ENCODE measurements at regions not wholly inside any gene's neighbourhood (a gene's known extent, or its start where the extent isn't known, plus 50 kb on each side); places are given as distances from the start of the nearest gene placed in this dataset.
"Not testable (repeated sequence)": the region's sequence is repeated elsewhere in the genome, so short reads cannot be mapped to it uniquely, and the experiment has no call there.

GRCh38 chr4:28788929-28789490 is 1928.4 kb downstream of the STIM2 start:
- DNase-seq (ENCODE audit: low spot score), result no peak

DNA sequence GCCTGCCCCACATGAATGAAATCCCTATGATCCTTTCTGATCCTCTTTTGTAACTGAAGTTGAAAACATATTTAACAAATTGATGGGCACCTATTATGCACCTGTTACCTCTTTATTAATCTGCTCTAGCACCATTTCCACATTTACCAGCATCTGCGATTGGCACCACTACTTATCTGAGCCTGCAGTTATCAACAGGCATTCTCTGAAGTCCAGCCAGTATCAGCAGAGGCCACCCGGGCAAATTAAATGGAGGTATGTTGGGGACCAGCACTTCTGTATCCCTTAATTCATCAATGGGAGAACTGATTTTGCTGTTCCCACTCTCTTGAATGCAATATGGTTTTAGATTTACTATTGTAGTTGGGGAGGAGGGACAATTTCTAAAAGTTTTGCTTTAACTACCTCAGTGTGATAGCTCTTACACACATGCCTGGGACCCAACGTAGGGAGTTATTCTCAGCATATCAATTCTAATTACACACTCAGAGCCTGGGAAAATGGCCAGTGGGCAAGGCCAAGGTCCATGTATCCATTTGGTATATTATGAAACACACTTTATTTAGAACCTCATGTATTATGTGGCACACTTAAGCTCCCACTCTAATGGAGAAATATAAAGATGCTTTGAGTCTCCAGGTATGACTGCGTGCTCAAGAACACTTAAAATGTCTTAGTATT is 1927.1 kb upstream of the PCDH7 start:
- no peak for DNase-seq (ENCODE audit: low spot score)

GRCh38 chr4:28799696-28800095 is 1920.5 kb upstream of the PCDH7 start:
- DNase-seq (ENCODE audit: low spot score), result no peak

- DNase-seq (ENCODE audit: low spot score), result no peak
These were observed 1909.1 kb upstream of the PCDH7 start for GRCh38 chr4:28811025-28811424.

- no peak for DNase-seq (ENCODE audit: low spot score)
These were observed 1898.0 kb upstream of the PCDH7 start for GRCh38 chr4:28822163-28822562.

DNA sequence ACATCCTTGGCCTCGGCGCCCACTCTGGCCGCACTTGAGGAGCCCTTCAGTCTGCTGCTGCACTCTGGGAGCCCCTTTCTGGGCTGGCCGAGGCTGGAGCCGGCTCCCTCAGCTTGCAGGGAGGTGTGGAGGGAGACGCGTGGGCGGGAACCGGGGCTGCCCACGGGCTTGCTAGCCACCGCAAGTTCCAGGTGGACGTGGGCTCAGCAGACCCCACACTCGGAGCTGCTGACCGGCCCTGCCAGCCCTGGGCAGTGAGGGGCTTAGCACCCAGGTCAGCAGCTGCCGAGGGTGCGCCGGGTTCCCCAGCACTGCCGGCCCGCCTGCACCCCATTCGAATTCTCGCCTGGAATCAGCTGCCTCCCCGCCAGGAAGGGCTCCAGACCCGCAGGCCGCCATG is 1892.3 kb upstream of the PCDH7 start:
- no peak for DNase-seq (ENCODE audit: low spot score)

DNA sequence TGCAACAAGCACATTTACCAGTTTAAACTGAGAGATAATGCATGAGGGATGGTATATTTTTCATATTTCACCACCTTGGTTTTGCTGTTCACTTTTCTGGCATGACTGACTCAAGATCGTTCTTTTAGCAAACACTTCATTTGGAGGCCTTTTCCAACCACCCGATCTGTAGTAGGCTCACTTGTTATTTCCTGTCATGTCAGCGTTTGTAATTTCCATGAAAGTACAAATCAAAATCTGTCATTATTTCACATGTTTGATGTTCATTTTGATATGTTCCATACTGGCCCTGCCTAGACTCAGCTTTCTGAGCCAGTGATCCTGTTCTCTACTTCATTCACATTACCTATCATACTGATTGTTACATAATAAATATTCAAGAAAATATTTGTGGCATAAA is 1888.3 kb upstream of the PCDH7 start:
- no peak for DNase-seq (ENCODE audit: low spot score)

DNA sequence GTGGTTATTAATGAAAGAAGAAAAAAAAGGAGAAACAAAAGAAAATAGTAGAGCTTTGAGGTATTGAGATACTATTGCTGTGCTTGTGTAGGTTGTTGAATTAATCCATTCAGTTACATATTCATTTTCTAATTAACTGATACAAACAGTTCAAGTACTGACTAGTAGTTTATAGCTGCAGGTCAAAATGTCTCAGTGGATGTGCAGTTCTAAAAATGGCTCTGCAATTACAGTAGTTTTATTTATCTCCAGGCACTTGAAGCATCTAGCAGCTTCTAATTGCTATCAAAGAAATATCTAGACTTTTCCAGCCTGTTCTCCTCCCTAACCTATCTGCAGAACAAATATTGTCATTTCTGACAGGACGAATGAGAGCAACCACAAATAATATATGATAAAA is 1887.7 kb upstream of the PCDH7 start:
- DNase-seq (ENCODE audit: low spot score), result no peak

- no peak for DNase-seq (ENCODE audit: low spot score)
These were observed 1886.0 kb upstream of the PCDH7 start for GRCh38 chr4:28834120-28834519.

DNA sequence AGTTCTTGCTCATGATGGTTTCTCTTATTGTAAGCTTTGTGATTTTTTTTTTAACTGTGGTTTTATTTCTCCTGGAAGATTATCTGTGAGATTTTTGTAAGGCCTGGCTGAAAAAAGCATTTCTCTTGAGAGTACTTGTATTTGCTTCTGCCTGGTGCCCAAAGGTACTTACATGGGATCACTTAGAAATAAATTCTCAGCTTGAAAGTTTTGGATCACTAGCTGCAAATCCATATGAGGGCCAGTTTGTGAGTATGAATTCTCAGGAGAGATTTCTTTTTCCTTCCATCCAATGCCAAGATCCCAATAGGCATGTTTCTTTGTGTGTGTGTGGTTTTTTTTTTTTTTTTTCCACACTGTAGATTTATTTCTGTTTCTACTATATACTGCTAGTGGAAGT is 1884.7 kb upstream of the PCDH7 start:
- no peak for DNase-seq (ENCODE audit: low spot score)

DNA sequence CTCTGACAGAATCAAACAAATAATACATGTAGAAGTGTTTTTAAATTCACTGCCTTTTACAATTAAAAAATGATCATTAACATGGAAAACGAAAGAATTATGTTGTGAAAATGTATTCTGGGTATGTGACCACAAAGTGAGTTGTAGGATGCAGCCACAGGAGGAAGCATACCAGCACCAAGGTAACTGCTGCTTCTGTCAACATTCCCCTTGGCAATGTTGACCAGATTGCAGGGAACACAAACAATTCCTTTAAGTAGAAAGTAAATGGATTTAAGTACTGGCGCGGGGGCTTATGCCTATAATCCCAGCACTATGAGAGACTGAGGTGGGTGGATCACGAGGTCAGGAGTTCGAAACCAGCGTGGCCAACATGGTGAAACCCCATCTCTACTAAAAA is 1877.9 kb upstream of the PCDH7 start:
- DNase-seq (ENCODE audit: low spot score), result no peak

- no peak for DNase-seq (ENCODE audit: low spot score)
These were observed 1875.0 kb upstream of the PCDH7 start for GRCh38 chr4:28845158-28845557.

DNA sequence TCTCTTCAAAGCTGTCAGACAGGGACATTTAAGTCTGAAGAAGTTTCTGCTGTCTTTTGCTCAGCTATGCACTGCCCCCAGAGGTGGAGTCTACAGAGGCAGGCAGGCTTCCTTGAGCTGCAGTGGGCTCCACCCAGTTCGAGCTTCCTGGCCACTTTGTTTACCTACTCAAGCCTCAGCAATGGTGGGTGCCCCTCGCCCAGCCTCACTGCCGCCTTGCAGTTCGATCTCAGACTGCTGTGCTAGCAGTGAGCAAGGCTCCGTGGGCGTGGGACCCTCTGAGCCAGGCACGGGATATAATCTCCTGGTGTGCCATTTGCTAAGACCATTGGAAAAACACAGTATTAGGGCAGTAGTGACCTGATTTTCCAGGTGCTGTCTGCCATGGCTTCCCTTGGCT is 1863.1 kb upstream of the PCDH7 start:
- DNase-seq (ENCODE audit: low spot score), result not testable (repeated sequence)

GRCh38 chr4:28868841-28869240 is 1851.3 kb upstream of the PCDH7 start:
- DNase-seq (ENCODE audit: low spot score), result no peak

GRCh38 chr4:28879178-28879577 is 1841.0 kb upstream of the PCDH7 start:
- DNase-seq (ENCODE audit: low spot score), result no peak

DNA sequence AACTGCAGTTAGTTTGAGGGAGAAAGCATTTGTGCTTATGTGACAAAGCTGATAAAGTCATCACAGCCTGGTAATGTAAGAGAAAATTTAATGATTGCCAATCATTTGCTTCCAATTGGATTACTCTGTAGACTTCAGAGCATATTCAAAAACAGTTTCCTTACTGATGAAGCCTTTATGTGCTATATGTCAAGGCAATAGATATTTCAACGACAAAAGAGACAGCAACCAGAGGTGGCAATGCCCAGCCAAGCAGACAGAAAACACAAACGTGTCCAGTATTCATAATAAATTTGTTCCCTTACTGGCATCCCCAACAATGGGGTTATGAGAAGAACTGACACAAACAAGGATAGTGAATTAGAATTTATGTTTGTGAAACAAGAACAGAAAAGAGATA is 1840.3 kb upstream of the PCDH7 start:
- DNase-seq (ENCODE audit: low spot score), result no peak

- DNase-seq (ENCODE audit: low spot score), result no peak
These were observed 1837.0 kb upstream of the PCDH7 start for GRCh38 chr4:28883211-28883610.

DNA sequence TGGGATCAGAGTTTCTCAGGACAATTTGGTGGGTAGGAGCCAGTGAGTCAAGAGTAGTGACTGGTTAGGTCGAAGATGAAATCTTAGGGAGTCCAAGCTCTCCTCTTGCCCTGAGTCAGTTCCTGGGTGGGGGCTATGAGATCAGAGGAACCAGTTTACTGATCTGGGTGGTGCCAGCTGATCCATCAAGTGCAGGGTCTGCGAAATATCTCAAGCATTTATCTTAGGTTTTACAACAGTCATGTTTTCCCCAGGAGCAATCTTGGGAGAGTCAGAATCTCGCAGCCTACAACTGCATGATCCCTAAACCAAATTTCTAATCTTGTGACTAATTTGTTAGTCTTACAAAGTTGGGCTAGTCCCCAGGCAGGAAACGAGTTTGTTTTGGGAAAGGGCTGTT is 1833.2 kb upstream of the PCDH7 start:
- DNase-seq (ENCODE audit: low spot score), result no peak

DNA sequence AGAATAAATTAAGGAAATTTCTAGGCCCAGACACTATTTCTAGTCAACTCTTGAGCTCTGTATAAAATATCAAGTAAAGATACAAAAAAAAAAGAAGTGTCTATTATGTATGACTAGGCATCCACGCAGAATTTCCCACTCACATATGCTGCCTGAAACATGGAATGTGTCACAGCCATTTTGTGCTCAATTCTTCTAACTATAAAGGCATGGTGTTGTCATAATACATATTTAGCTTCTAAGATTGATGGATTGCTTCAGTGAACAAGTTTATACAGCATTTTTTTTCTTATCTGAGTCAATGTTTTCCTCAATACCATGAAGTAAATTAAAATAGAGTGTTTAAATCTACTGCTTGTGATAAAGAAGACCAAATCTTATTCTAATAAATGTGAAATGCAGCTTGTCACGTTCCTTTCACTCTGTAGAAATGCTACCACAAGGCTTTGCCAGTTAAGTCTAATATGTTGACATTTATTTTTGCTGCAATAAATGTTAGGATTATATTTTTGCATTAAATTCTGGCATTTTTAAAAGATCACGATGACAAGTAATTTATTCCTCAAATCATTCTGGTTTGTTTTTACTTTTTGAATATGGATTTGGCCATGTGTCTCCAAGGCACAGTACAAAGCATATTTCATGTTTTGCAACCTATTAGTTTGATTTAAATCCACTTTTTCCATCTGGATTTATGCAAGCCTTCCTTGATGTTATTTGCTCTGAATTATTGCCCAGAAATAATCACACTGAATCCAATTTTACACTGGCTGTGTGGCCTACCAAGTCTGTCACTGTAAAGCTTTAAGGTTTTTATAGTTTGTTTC is 1829.0 kb upstream of the PCDH7 start:
- DNase-seq (ENCODE audit: low spot score), result no peak

DNA sequence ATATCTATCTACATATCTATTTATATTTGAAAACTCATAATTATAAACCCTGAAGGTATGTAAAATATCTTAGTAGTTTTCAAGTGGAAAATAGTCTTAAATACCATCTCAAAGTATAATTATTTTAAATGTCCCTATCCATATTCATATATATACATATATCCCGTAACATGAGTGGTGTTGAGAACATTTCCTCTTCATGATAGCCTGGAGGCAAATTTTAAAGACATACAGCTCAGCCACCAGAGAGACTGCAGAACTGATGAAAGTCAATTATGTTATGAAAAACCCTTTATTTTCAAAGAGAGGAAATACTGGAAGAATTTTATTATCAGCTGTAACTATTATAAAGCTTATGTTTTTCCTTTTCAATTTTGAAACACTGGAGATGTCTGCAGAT is 1806.7 kb upstream of the PCDH7 start:
- no peak for DNase-seq (ENCODE audit: low spot score)

- no peak for DNase-seq (ENCODE audit: low spot score)
These were observed 1803.6 kb upstream of the PCDH7 start for GRCh38 chr4:28916585-28916984.

DNA sequence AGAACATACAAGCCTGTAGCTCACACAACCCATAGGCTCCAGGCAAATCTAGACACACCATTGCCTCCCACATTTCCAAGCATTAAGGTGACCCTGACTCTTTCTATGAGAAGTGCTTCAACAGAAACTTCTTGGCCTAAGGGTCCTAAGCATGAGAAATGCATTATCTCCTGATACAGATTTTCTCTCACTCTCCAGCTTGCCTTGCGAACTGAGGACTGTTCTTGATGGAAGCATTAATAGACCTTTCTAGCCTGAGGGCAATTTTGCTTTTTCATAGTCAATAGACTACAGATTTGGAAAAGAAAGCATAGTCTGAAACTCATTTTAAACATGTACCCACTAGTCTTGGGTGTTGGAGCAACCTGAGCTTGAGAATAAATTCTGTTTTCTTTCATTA is 1801.3 kb upstream of the PCDH7 start:
- no peak for DNase-seq (ENCODE audit: low spot score)

DNA sequence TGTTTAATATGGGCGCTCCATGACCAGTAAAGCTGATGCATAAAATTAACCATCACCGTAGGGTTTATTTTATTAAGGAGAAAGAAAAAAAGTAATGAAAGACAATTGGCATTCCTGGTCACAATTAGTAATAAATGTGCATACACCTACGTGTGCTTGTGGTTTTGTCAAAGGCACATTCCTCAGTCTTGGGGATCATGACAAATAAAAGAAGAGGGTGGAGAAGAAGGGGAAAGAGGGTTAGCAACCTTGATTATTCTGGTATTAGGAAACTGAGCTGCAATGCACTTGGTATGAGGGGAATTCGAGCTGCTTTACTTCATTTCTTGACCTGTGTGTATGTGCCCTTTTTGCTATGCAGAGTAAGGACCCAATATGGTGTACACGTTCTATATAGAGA is 1798.3 kb upstream of the PCDH7 start:
- no peak for DNase-seq (ENCODE audit: low spot score)
